ENCODE measurements at regions not wholly inside any gene's neighbourhood (a gene's known extent, or its start where the extent isn't known, plus 50 kb on each side); places are given as distances from the start of the nearest gene placed in this dataset.

DNA sequence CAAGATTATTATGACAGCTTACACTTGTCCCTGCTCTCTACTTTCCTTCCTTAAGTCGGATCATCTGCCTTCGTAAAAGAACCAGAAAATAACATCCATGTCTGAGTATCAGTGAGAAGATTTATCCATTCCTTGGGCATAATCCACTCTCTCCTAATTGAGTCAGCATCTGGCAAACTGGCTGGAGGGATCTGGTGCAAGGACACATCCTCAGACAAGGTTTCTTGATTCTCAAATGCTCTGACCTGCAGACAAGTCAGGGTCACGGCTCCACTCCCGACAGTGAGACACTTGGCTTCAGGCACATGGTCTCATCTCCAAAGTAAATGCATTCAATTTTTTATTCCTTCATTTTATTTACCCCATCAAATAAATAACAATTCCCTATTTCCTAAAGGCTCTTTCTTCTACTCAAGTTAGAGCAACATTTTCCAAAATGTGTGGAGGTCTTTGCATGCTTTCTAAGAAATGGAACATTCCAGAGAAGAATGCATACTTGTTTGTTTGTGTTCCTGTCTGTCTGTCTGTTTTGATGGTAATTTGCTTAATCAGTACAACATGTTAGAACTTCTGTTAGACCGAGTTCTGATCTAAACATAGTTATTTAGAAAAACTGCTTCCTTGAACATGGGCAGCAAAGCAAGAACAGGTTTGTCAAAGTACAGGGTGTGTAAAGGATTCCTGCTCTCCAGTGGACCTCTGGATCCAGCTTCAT is 246.9 kb downstream of the IRS1 start:
- WGBS (ENCODE audit: missing lambda C conversion rate) = 85% methylated on average over 5 of the region's 5 CpGs
- TF ChIP-seq RNF2 (IDR thresholded peaks at IDR 0.05; ENCODE audit: borderline replicate concordance, low read depth) = no peak
- no peak for TF ChIP-seq HOXB13 (CRISPR knock-in tag; IDR thresholded peaks at IDR 0.05; ENCODE audit: low read depth)
- TF ChIP-seq FOSL2 (IDR thresholded peaks at IDR 0.05) = no peak
- TF ChIP-seq FOSL2 (CRISPR knock-in tag; IDR thresholded peaks at IDR 0.05) = no peak
- TF ChIP-seq NR3C1 (IDR thresholded peaks at IDR 0.05) = no peak
- no peak for TF ChIP-seq RARB (CRISPR knock-in tag; IDR thresholded peaks at IDR 0.05)
- no peak for TF ChIP-seq TFCP2L1 (CRISPR knock-in tag; IDR thresholded peaks at IDR 0.05)
- TF ChIP-seq, protein P1, sequence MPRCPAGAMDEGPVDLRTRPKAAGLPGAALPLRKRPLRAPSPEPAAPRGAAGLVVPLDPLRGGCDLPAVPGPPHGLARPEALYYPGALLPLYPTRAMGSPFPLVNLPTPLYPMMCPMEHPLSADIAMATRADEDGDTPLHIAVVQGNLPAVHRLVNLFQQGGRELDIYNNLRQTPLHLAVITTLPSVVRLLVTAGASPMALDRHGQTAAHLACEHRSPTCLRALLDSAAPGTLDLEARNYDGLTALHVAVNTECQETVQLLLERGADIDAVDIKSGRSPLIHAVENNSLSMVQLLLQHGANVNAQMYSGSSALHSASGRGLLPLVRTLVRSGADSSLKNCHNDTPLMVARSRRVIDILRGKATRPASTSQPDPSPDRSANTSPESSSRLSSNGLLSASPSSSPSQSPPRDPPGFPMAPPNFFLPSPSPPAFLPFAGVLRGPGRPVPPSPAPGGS (IDR thresholded peaks at IDR 0.05) = no peak
- TF ChIP-seq RFX5 (IDR thresholded peaks at IDR 0.05) = no peak
- no peak for TF ChIP-seq JUNB (IDR thresholded peaks at IDR 0.05)
- no peak for TF ChIP-seq ZFP36 (IDR thresholded peaks at IDR 0.05; ENCODE audit: borderline replicate concordance, partially characterized antibody)
- TF ChIP-seq, protein P2, sequence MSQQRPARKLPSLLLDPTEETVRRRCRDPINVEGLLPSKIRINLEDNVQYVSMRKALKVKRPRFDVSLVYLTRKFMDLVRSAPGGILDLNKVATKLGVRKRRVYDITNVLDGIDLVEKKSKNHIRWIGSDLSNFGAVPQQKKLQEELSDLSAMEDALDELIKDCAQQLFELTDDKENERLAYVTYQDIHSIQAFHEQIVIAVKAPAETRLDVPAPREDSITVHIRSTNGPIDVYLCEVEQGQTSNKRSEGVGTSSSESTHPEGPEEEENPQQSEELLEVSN (IDR thresholded peaks at IDR 0.05; ENCODE audit: borderline replicate concordance, low read depth) = no peak
- no peak for TF ChIP-seq KDM5A (IDR thresholded peaks at IDR 0.05)
- no peak for TF ChIP-seq HOXA7 (CRISPR knock-in tag; IDR thresholded peaks at IDR 0.05)
- no peak for TF ChIP-seq NFE2L2 (conservative IDR thresholded peaks at IDR 0.05; ENCODE audit: low read length)
- no peak for TF ChIP-seq POLR2AphosphoS2 (conservative IDR thresholded peaks at IDR 0.05; ENCODE audit: low read length)
- no peak for TF ChIP-seq NPAS2 (CRISPR knock-in tag; IDR thresholded peaks at IDR 0.05; ENCODE audit: borderline replicate concordance)
- no peak for TF ChIP-seq SREBF2 (IDR thresholded peaks at IDR 0.05)
- TF ChIP-seq KDM1A (IDR thresholded peaks at IDR 0.05; ENCODE audit: low read depth) = no peak
- TF ChIP-seq TP53 (CRISPR knock-in tag; IDR thresholded peaks at IDR 0.05) = no peak
- no peak for ATAC-seq
- no peak for FAIRE-seq
- ChIA-PET POLR2A (no interaction called here), CTCF (no interaction called here)
- Histone ChIP-seq H3K4me1 (0 out of 3 replicates have a peak, but pooled peaks cover 3% of the 10 kb centered on the region), H3K9me3 (0 out of 3 replicates have a peak, but pooled peaks cover 2% of the 10 kb centered on the region), H3K4me3 (no peak overlapping the region), H3K27ac (no peak overlapping the region), H3K4me2 (no peak overlapping the region)
- DNase-seq (ENCODE audit: low read depth in 1 of 2, low spot score in 1 of 2) = no peak

DNA sequence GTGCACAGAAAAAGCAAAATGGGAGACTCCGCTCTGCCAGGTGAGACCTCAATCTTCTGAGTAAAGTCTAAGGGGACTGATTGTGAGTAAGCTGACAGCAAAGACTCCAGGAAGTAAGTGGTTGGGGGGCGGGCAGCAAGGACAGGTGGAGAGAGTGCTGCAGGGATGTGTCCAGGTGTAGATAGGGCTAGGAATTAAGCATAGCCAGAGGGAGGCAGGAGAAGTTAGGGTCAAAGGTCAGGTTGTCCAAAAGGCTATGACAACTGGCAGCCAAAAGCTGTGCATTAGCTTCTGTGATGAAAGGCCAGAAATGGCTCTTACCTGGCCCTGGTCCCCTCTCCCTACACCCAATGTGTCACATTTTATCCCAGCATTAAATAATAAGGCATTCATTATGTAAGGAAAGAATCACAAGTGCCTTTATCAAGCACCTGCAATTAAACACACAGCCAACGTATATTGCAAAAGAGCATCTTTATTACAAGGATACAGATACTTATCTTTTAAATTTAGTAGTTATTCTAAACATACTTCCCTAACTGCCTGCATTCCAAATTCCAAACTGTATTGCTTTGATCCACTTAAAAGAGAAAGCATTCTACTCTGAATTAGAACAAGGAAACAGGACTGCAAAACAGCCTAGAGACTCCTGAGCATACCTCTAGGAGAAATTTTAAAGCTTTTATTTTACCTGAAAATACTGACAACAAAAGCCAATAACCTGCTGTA is 247.9 kb downstream of the IRS1 start:
- WGBS (ENCODE audit: missing lambda C conversion rate) = 85% methylated on average over 3 of the region's 3 CpGs
- ATAC-seq = no peak
- DNase-seq (ENCODE audit: low read depth in 1 of 2, low spot score in 1 of 2) = no peak
- ChIA-PET POLR2A (interaction anchor here (0.7 kb wide), 1 partner anchor 887 kb away, joined by 3 read pairs; no protein-coding TSS in a partner anchor), CTCF (no interaction called here)
- no peak for TF ChIP-seq EP300 (IDR thresholded peaks at IDR 0.05)
- TF ChIP-seq MAZ (IDR thresholded peaks at IDR 0.05; ENCODE audit: borderline replicate concordance, low read depth, low read length) = no peak
- TF ChIP-seq TP53 (CRISPR knock-in tag; IDR thresholded peaks at IDR 0.05) = no peak
- TF ChIP-seq GATA3 (IDR thresholded peaks at IDR 0.05; ENCODE audit: borderline replicate concordance) = no peak
- no peak for FAIRE-seq
- no peak overlapping the region for H3K4me2 ChIP-seq
- no peak overlapping the region for H3K27ac ChIP-seq
- 0 out of 3 replicates have a peak, but pooled peaks cover 3% of the 10 kb centered on the region for H3K4me1 ChIP-seq
- H3K9me3 ChIP-seq = no peaks in the 10 kb centered on the region
- H3K4me3 ChIP-seq = no peak overlapping the region

DNA sequence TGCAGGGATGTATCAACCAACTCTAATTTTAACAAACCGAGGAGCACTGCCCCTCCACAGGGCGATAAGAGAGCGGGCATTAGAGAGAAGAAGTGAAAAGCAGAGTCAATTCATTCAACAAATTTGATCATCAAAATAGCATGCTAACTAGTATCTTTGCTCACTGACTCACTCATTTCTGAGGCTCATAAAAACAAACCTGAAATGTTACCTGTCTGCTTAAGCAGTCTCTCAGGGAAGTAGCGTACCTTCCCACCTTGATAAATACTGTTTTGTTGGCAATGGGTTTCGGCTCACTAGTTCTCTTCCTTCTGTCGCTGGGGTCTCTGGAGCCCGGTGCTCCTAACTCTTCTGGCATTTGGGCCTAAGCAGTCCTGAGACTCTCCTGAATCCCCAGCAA is 248.8 kb downstream of the IRS1 start:
- no peak for TF ChIP-seq FOSB (CRISPR knock-in tag; IDR thresholded peaks at IDR 0.05)
- TF ChIP-seq CEBPB (IDR thresholded peaks at IDR 0.05) = no peak
- Histone ChIP-seq H3K9me3 (no peaks in the 10 kb centered on the region), H3K27ac (peak overlapping the region in 1 of 2 experiments; percentile 27; a peak in 1 of 6 replicates), H3K4me2 (no peak overlapping the region), H3K4me1 (0 out of 3 replicates have a peak, but pooled peaks cover 3% of the 10 kb centered on the region), H3K4me3 (no peak overlapping the region)
- ATAC-seq (no peak), FAIRE-seq (no peak), DNase-seq (ENCODE audit: low read depth in 1 of 2, low spot score in 1 of 2) (no peak)
- 91% methylated on average over 7 of the region's 7 CpGs for whole genome bisulfite sequencing (ENCODE audit: missing lambda C conversion rate)
- ChIA-PET CTCF (no interaction called here), POLR2A (no interaction called here)

All from A549 (cell line).